SKM-1 (cell line): ENCODE measurements at regions not wholly inside any gene's neighbourhood (a gene's known extent, or its start where the extent isn't known, plus 50 kb on each side); places are given as distances from the start of the nearest gene placed in this dataset.
"Not testable (repeated sequence)": the region's sequence is repeated elsewhere in the genome, so short reads cannot be mapped to it uniquely, and the experiment has no call there.

Experiments used
- DNase-seq: peaks from one replicate; lab custom pipeline; 2025; ENCODE audit not compliant: unreplicated experiment; lab: John Stamatoyannopoulos, UW

DNA sequence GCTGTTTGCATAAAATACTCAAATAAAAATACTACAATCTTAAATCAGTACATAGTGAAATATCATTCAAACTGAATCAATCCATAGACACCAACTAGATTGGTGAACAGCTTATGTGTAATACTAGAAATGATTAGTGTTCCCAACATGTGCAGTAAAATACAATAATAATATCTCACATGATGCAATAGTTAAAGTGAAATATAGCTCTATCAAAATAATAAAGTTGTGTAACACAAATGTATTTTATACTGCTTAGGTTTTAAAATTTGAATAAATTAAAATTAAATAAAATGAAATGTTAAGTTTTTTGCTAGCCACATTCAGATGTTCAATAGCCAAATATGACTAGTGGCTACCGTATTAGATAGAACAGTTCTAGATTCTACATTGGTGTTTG, 714.1 kb downstream of the ZNF385D start:
- DNase-seq, result no peak

DNA sequence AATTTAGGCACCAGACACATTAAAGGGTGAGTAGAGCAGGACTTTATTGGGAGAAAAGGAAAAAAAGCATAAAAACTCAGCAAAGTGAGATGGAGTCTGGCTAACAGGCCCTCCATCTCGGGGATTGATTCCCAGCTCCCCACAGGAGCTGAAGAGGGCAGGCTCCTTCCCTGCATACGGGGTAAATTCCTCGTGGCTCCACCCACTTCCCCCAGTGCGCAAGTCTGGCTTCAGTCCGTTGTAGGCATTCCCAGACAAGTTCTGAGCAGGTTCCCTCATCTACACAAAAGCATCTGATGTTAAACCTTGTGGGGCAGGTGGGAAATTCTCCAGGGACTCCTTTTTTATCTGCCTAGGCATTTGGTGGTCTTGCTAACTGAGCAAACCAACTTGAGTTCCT, 722.6 kb downstream of the ZNF385D start:
- no peak for DNase-seq

DNA sequence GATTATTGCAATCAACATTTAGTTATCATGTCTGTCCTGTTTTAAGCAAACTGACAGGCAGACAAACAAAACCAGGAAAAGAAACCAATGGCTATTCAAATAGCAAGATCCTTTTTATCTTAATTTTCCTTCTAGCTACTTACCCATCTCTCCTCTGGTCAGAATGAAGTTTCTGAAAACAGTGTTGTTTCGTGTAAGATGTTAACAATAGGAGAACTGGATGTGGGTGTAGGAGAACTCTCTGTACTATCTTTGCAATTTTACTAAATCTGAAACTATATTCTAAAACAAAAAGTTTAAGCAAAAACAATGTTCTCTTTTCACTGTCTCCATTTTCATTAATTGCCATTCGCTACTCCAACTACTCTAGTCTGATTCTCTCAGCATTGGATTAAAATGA, 726.4 kb downstream of the ZNF385D start:
- DNase-seq, result no peak

- DNase-seq, result no peak
Observed at GRCh38 chr3:21020681-21021080, 730.3 kb downstream of the ZNF385D start.

DNA sequence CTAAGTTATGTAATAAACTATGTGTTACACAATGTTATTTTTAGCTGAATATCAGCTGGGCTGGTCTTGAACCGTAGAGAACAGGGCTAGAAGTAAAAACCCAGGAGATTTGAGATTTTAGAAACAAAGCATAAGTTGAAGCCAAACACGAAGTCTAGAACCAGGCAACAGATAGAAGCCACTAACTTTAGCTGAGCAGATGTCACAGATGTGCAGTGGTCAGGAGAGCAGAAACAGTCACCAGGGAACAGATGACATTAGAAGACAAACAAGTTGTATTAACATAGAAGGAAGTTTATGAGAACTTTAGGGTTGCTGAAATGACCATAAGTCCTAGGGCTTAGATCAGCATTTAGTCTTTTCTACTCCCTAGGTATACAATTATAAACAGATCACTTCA, 731.0 kb downstream of the ZNF385D start:
- DNase-seq, result no peak

- DNase-seq, result no peak
Observed at GRCh38 chr3:21017115-21017852, 733.7 kb downstream of the ZNF385D start.

DNA sequence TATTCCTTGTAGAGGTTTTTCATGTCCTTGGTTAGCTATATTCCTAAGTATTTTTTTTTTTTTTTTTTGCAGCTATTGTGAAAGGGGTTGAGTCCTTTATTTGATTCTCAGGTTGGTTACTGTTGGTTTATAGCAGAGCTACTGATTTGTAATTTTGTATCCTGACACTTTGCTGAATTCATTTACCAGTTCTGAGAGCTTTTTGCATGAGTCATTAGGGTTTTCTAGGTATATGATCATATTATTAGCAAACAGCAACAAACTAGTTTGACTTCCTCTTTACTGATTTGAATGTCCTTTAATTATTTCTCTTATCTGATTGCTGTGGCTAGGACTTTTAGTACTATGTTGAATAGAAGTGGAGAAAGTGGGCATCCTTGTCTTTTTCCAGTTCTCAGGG, 737.4 kb downstream of the ZNF385D start:
- DNase-seq, result no peak

DNA sequence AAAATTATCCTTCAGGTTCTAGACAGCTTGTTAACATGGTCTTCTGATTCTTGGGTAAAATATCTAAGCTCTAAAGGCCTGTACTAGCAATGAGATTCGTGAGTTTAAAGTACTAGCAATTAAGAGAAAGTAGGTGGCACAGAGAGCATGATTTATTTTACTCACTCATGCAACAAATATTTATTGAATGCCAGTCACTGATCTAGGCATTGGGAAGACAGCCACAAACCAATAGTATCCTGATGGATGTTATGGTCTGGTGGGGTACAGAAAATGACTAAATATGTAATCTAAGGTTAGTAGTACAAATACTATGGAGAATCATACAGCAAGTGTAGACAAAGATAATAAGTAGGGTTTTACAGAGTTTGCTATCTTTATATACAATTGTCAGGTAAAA, 751.3 kb downstream of the ZNF385D start:
- no peak for DNase-seq

GRCh38 chr3:20997183-20997582, 753.8 kb downstream of the ZNF385D start:
- no peak for DNase-seq

DNA sequence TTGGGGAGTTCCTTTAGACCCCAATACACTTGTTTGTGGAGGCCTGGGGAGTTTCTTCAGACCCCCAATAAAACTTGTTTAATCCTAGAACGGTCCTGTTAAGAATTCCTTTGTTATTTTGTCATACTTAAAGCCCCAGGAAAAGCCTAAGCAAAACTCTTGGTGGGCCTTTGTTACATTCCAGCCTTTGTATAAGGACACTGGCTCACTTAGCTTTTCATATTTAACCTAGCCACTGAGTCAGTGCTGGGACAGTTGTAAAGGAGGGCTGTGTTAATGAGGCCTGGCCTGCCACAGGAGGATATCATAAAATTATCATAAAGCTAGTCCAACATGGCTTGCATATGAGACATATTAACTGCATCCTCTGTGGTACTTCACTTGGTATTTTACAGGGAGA, 760.1 kb downstream of the ZNF385D start:
- no peak for DNase-seq

- not testable (repeated sequence) for DNase-seq
Observed at GRCh38 chr3:20989653-20990052, 761.4 kb downstream of the ZNF385D start.

- no peak for DNase-seq
Observed at GRCh38 chr3:20984594-20985205, 766.3 kb downstream of the ZNF385D start.

GRCh38 chr3:20975188-20975651, 775.8 kb downstream of the ZNF385D start:
- no peak for DNase-seq

DNA sequence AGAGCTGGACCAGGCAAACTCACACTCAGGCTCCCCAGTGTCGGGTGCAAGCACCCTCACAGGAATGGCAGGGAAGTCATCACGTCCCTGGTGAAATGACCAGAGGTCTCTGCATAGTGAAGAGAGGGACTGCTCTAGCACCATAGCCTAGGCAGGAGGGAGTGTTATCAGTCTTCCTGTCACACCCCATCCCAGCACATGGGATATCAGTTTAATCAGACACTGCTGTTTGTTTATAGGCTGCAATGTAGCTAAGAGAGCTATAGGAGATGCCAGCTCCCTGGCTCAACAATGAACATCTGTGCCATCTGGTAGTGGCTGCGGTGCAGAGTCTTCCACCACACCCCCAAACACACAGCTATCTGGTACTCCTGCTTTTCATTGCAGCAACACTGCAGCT, 776.6 kb downstream of the ZNF385D start:
- no peak for DNase-seq

GRCh38 chr3:20970807-20971206, 780.2 kb downstream of the ZNF385D start:
- not testable (repeated sequence) for DNase-seq

DNA sequence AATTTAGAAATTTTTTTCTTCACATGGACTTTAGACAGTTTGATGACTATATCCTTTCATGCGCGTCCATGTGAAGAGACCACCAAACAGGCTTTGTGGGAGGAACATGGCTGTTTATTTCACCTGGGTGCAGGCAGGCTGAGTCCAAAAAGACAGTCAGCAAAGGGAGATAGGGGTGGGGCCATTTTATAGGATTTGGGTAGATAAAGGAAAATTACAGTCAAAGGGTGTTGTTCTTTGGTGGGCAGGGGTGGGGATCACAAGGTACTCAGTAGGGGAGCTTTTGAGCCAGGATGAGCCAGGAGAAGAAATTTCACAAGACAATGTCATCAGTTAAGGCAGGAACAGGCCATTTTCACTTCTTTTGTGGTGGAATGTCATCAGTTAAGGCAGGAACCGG, 781.5 kb upstream of the SGO1 start:
- DNase-seq, result not testable (repeated sequence)

GRCh38 chr3:20958161-20958560, 772.2 kb upstream of the SGO1 start:
- DNase-seq, result no peak

DNA sequence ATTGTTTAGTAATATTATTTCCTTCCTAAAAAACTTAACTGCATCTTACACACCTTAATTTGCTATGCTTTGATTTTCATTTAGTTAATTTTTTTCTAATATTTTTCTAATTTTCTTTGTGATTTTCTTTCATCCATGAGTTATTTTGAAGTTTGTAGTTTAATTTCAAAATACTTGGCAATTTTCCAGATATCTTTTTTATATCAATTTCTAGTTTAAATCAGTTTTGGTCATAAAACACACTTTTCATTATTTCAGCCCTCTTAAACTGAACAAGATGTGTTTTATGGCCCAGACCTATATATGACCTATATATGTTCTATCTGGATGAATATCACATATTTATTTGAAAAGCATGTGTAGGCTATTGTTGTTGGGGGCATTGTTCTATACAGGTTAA, 759.9 kb upstream of the SGO1 start:
- no peak for DNase-seq

GRCh38 chr3:20935791-20936190, 749.8 kb upstream of the SGO1 start:
- DNase-seq, result no peak

DNA sequence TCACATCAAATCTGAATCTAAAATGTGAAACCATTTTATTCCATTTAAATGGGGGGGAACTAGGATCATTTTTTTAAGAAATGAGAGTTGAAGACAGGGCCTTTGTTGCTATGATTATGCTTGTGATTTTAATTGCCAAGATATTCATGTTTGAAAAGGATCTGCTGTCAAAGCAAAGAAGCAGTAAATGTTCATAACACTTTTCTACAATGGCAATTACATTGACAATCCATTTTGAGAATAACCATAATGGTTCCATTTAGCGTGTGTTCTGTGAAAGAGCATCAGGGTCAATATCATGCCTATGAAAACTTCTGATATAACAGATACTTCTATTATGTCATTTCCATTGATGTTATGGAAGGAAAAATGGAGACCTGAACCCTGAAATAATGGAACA, 745.8 kb upstream of the SGO1 start:
- DNase-seq, result no peak

- DNase-seq, result no peak
Observed at GRCh38 chr3:20930034-20930433, 744.0 kb upstream of the SGO1 start.

DNA sequence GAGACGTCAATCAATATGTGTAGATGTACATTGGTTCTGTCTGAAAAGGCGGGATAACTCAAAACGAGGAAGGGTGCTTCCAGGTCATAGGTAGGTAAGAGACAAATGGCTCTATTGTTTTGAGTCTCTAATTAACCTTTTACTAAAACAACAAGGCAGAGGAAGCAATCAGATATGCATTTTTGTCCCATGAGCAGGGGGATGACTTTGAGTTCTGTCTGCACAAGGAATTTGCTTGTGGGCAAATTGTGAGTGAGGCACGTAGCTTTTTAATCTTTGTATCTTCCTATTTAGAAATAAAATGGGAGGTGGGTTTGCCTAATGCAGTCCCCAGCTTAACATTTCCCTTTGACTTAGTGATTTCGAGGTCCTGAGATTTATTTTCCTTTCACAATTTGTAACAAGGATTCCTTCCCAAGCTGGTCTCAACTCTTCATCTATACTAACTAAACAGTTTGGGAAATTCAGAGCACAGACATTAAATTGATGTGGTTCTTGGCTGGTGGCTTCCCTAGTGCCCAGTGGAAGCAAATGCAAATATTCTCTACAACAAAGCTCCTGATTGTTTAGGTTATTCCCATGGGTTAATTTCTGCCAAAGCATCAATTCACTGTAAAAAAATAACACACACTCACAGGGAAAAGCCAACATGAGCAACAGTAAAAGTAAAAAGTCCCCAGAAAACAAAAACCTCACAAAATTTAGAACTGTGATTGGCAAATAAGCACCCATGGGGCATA, 738.8 kb upstream of the SGO1 start:
- DNase-seq, result no peak
